ENCODE measurements at regions not wholly inside any gene's neighbourhood (a gene's known extent, or its start where the extent isn't known, plus 50 kb on each side); places are given as distances from the start of the nearest gene placed in this dataset.

DNA sequence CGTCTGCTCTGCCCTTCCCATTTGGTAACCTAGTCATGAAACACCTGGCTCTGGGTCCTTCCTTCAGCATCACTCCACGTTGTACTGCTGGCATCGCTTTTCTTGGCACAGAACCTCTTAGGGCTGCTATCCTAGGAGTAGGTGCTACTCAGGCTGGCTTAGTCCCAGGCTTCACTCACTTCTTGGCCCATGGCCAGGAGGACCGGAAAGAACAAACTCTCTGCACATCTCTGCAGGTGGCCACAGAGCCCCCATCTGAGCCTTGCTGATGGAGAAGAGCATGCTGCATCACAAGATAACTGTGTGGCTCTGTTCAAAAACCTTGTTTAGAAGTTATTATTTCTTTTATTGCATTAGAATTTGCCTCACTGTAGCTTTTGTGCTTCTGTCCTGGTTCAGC lies 447.2 kb upstream of the TNP1 start:
- BruUV-seq (replicated peaks): no TSS peak
- no peaks in the 10 kb centered on the region for H4K20me1 ChIP-seq (ENCODE audit: control insufficient read depth, insufficient read depth)

More for the DNA sequence above, 447.2 kb upstream of the TNP1 start:
- ChIA-PET RAD21 (ENCODE audit: unreplicated experiment) (no interaction called here), POLR2A (no interaction called here), CTCF (no interaction called here), SMC1A (ENCODE audit: uncharacterized antibody, unreplicated experiment) (no interaction called here)
- H3K36me3 ChIP-seq (ENCODE audit: control insufficient read depth in 2 of 2, insufficient read depth in 2 of 2, low read length in 1 of 2): no peaks in the 10 kb centered on the region
- intact Hi-C loops (cut with micrococcal nuclease; ENCODE audit: unreplicated experiment) (no loop called here), in situ Hi-C loops (cut with MboI) (no loop called here)
- no peak overlapping the region for H2AFZ ChIP-seq (ENCODE audit: control insufficient read depth, low read depth, low read length)
- H3K27ac ChIP-seq (ENCODE audit: control insufficient read depth, insufficient read depth): no peak overlapping the region
- peaks cover 0 to 5% of the 10 kb centered on the region in 2 experiments; a peak in 1 of 4 replicates for H3K27me3 ChIP-seq (replicated peaks in 1 of 2; ENCODE audit: control insufficient read depth in 2 of 2, insufficient read depth in 2 of 2, low read length in 1 of 2)
- no peaks in the 10 kb centered on the region for H3K4me1 ChIP-seq (ENCODE audit: control insufficient read depth, insufficient read depth, low read length)
- H3K4me3 ChIP-seq: no peak overlapping the region
- DNase-seq (ENCODE audit: low read depth, low spot score) (no peak), ATAC-seq (no peak), FAIRE-seq (no peak)
- no peak overlapping the region for H3K9ac ChIP-seq (ENCODE audit: control insufficient read depth, insufficient read depth, low read length)
- H3K79me2 ChIP-seq (ENCODE audit: control insufficient read depth, insufficient read depth, low read length): no peaks in the 10 kb centered on the region
- no peak for TF ChIP-seq KAT2A (conservative IDR thresholded peaks at IDR 0.05; ENCODE audit: control insufficient read depth, low read depth, low read length)
- no peak for TF ChIP-seq IKZF2 (IDR thresholded peaks at IDR 0.05)
- no peak for TF ChIP-seq WRNIP1 (IDR thresholded peaks at IDR 0.05; ENCODE audit: borderline replicate concordance, low read depth, low read length)
- TF ChIP-seq HDGF (IDR thresholded peaks at IDR 0.05): no peak
- no peak for TF ChIP-seq ZBED1 (IDR thresholded peaks at IDR 0.05; ENCODE audit: borderline replicate concordance)
- TF ChIP-seq DPF2 (IDR thresholded peaks at IDR 0.05): no peak
- TF ChIP-seq MTA2 (IDR thresholded peaks at IDR 0.05; ENCODE audit: low read depth): no peak
- TF ChIP-seq, protein P1, sequence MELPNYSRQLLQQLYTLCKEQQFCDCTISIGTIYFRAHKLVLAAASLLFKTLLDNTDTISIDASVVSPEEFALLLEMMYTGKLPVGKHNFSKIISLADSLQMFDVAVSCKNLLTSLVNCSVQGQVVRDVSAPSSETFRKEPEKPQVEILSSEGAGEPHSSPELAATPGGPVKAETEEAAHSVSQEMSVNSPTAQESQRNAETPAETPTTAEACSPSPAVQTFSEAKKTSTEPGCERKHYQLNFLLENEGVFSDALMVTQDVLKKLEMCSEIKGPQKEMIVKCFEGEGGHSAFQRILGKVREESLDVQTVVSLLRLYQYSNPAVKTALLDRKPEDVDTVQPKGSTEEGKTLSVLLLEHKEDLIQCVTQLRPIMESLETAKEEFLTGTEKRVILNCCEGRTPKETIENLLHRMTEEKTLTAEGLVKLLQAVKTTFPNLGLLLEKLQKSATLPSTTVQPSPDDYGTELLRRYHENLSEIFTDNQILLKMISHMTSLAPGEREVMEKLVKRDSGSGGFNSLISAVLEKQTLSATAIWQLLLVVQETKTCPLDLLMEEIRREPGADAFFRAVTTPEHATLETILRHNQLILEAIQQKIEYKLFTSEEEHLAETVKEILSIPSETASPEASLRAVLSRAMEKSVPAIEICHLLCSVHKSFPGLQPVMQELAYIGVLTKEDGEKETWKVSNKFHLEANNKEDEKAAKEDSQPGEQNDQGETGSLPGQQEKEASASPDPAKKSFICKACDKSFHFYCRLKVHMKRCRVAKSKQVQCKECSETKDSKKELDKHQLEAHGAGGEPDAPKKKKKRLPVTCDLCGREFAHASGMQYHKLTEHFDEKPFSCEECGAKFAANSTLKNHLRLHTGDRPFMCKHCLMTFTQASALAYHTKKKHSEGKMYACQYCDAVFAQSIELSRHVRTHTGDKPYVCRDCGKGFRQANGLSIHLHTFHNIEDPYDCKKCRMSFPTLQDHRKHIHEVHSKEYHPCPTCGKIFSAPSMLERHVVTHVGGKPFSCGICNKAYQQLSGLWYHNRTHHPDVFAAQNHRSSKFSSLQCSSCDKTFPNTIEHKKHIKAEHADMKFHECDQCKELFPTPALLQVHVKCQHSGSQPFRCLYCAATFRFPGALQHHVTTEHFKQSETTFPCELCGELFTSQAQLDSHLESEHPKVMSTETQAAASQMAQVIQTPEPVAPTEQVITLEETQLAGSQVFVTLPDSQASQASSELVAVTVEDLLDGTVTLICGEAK (IDR thresholded peaks at IDR 0.05; ENCODE audit: borderline replicate concordance): no peak
- TF ChIP-seq TAF1 (IDR thresholded peaks at IDR 0.05; ENCODE audit: borderline replicate concordance, low read depth, low read length): no peak
- TF ChIP-seq ZNF207 (IDR thresholded peaks at IDR 0.05; ENCODE audit: borderline replicate concordance): no peak
- TF ChIP-seq RCOR1 (conservative IDR thresholded peaks at IDR 0.05; ENCODE audit: low read depth, low read length): no peak
- TF ChIP-seq FOXK2 (IDR thresholded peaks at IDR 0.05): no peak
- TF ChIP-seq STAT3 (IDR thresholded peaks at IDR 0.05; ENCODE audit: low read depth, low read length): no peak
- TF ChIP-seq, protein P2, sequence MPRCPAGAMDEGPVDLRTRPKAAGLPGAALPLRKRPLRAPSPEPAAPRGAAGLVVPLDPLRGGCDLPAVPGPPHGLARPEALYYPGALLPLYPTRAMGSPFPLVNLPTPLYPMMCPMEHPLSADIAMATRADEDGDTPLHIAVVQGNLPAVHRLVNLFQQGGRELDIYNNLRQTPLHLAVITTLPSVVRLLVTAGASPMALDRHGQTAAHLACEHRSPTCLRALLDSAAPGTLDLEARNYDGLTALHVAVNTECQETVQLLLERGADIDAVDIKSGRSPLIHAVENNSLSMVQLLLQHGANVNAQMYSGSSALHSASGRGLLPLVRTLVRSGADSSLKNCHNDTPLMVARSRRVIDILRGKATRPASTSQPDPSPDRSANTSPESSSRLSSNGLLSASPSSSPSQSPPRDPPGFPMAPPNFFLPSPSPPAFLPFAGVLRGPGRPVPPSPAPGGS (IDR thresholded peaks at IDR 0.05; ENCODE audit: borderline replicate concordance, insufficient read depth, low read depth, low read length, poor library complexity, severe bottlenecking): no peak
- TF ChIP-seq HCFC1 (IDR thresholded peaks at IDR 0.05; ENCODE audit: low read length): no peak
- no peak for TF ChIP-seq MEF2B (IDR thresholded peaks at IDR 0.05; ENCODE audit: partially characterized antibody, poor library complexity, severe bottlenecking)
- TF ChIP-seq, protein P3, sequence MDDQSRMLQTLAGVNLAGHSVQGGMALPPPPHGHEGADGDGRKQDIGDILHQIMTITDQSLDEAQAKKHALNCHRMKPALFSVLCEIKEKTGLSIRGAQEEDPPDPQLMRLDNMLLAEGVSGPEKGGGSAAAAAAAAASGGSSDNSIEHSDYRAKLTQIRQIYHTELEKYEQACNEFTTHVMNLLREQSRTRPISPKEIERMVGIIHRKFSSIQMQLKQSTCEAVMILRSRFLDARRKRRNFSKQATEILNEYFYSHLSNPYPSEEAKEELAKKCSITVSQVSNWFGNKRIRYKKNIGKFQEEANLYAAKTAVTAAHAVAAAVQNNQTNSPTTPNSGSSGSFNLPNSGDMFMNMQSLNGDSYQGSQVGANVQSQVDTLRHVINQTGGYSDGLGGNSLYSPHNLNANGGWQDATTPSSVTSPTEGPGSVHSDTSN (IDR thresholded peaks at IDR 0.05; ENCODE audit: insufficient replicate concordance, low read depth, low read length): no peak
- no peak for TF ChIP-seq MYB (IDR thresholded peaks at IDR 0.05; ENCODE audit: borderline replicate concordance, low read depth, low read length)
- TF ChIP-seq CBFB (IDR thresholded peaks at IDR 0.05; ENCODE audit: low read depth): no peak
- no peak overlapping the region for H3K4me2 ChIP-seq (ENCODE audit: control insufficient read depth, insufficient read depth)
- 7% methylated on average over 4 of the region's 4 CpGs for WGBS (ENCODE audit: insufficient coverage, insufficient replicate concordance, low lambda C conversion rate, missing lambda C conversion rate)
- H3K9me3 ChIP-seq (replicated peaks; ENCODE audit: control insufficient read depth, insufficient read depth, low read length): no peaks in the 10 kb centered on the region; the same call in 2 of the 3 replicates

Data from GM12878 (cell line).